Ishikawa (cell line): ENCODE measurements at regions not wholly inside any gene's neighbourhood (a gene's known extent, or its start where the extent isn't known, plus 50 kb on each side); places are given as distances from the start of the nearest gene placed in this dataset.

ENCODE experiments used
- EGR1 ChIP-seq: IDR thresholded peaks from 2 replicates; pipeline ENCODE4 v1.6.1; 2012
- EP300 ChIP-seq: IDR thresholded peaks from 2 replicates; pipeline ENCODE4 v1.6.1; 2012; ENCODE audit warnings: borderline replicate concordance
- FOXM1 ChIP-seq: IDR thresholded peaks from 2 replicates; pipeline ENCODE4 v1.6.1; 2012; ENCODE audit warnings: low read depth, borderline replicate concordance
- NFIC ChIP-seq: IDR thresholded peaks from 2 replicates; pipeline ENCODE4 v1.6.1; 2012
- RAD21 ChIP-seq: IDR thresholded peaks from 2 replicates; pipeline ENCODE4 v1.6.1; 2012; ENCODE audit warnings: low read depth
- TAF1 ChIP-seq: IDR thresholded peaks from 2 replicates; pipeline ENCODE4 v1.6.1; 2012; ENCODE audit warnings: low read depth, mild to moderate bottlenecking
- TCF12 ChIP-seq: IDR thresholded peaks from 2 replicates; pipeline ENCODE4 v1.6.1; 2012; ENCODE audit warnings: low read depth
- YY1 ChIP-seq: IDR thresholded peaks from 2 replicates; pipeline ENCODE4 v1.6.1; 2012; ENCODE audit warnings: low read depth
- ZBTB7A ChIP-seq: IDR thresholded peaks from 2 replicates; pipeline ENCODE4 v1.6.1; 2012; ENCODE audit warnings: low read depth
- TF ChIP-seq, protein P1 (sequence below): IDR thresholded peaks from 2 replicates; pipeline ENCODE4 v1.6.1; 2012; ENCODE audit warnings: low read depth, mild to moderate bottlenecking

DNA sequence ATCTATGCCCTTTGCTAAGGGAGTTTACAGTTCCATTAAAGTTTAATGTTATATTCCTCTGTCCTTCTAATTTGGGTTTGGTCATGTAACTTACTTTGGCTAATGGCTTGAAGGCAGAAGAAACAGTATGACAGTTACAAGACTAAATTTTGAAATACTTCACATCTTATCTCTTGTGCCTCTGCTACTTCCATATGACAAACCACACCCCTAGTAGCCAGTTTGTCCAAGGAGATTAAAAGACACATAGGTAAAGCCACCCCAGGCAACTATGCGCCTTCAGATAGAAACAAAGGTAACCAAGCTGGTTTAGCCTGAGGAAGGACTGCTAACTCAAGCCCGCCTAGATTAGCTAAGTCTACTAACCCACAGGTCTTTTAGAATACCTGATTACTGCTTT lies 273.4 kb upstream of the MIR17HG start:
- no peak for TF ChIP-seq YY1
- TF ChIP-seq TCF12 = no peak
- TF ChIP-seq RAD21 = no peak
- TF ChIP-seq ZBTB7A = no peak
- no peak for TF ChIP-seq FOXM1
- TF ChIP-seq, protein P1, sequence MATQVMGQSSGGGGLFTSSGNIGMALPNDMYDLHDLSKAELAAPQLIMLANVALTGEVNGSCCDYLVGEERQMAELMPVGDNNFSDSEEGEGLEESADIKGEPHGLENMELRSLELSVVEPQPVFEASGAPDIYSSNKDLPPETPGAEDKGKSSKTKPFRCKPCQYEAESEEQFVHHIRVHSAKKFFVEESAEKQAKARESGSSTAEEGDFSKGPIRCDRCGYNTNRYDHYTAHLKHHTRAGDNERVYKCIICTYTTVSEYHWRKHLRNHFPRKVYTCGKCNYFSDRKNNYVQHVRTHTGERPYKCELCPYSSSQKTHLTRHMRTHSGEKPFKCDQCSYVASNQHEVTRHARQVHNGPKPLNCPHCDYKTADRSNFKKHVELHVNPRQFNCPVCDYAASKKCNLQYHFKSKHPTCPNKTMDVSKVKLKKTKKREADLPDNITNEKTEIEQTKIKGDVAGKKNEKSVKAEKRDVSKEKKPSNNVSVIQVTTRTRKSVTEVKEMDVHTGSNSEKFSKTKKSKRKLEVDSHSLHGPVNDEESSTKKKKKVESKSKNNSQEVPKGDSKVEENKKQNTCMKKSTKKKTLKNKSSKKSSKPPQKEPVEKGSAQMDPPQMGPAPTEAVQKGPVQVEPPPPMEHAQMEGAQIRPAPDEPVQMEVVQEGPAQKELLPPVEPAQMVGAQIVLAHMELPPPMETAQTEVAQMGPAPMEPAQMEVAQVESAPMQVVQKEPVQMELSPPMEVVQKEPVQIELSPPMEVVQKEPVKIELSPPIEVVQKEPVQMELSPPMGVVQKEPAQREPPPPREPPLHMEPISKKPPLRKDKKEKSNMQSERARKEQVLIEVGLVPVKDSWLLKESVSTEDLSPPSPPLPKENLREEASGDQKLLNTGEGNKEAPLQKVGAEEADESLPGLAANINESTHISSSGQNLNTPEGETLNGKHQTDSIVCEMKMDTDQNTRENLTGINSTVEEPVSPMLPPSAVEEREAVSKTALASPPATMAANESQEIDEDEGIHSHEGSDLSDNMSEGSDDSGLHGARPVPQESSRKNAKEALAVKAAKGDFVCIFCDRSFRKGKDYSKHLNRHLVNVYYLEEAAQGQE = no peak
- TF ChIP-seq TAF1 = no peak
- TF ChIP-seq NFIC = no peak
- TF ChIP-seq EGR1 = no peak
- TF ChIP-seq EP300 = no peak
